8988T (cell line): ENCODE measurements at regions not wholly inside any gene's neighbourhood (a gene's known extent, or its start where the extent isn't known, plus 50 kb on each side); places are given as distances from the start of the nearest gene placed in this dataset.
"Not testable (repeated sequence)": the region's sequence is repeated elsewhere in the genome, so short reads cannot be mapped to it uniquely, and the experiment has no call there.

Experiments
- DNase-seq: peaks from one replicate; pipeline ENCODE4 v3.0.0; 2011

DNA sequence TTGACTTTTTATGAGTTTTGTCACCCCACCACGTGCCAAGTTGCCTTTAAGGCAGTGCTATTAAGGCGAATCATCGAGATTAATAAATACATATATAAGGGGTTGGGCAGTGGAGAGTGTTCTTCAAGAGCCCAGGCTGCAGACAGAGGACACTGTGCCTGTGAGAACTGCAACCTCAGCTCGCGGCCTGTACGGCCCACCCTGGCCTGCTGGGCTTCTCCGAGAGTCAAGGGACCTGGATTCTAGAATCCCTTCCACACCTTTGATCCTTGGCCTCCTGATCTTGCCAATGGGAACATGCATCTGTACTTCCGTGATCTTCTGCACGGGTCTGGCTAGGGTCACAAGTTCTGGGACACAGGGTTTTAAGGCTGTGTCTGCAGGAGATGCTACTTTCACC is 54.5 kb downstream of the IRX5 start:
- no peak for DNase-seq

DNA sequence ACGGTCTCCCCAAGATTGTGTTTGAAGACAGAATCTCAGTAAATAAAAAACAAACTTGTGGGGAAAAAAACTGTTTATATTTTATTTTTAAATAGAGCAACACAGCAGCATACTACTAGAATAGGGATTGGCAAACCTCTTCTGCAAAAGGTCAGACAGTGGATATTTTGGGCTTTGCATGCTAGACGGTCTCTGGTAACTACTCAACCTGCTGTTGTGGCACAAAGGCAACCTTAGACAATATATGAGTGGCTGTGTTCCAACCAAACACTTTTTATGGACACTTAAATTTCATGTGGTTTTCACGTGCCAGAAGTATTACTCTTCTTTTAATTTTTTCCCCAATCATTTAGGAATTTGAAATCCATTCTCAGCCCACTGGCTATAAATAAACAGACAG is 55.0 kb downstream of the IRX5 start:
- no peak for DNase-seq

DNA sequence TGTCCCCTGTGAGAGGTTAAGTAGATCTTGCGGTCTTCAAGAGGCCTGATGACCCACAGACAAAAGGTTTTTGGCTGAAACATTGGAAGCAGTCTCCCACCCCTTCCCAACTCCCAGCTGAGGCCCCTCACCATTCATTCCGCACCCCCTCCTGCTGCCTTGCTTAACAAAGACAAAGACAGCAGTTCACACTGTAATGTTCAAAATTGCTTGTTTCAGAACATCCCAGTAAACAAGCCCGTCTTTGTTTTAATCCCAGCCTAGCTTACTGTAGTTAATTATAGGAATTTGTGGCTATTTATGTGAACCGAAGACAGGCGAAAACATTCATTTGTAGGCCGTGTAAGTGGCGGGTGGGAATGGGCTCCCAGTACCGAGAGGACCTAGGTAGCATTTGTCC is 55.7 kb downstream of the IRX5 start:
- no peak for DNase-seq

DNA sequence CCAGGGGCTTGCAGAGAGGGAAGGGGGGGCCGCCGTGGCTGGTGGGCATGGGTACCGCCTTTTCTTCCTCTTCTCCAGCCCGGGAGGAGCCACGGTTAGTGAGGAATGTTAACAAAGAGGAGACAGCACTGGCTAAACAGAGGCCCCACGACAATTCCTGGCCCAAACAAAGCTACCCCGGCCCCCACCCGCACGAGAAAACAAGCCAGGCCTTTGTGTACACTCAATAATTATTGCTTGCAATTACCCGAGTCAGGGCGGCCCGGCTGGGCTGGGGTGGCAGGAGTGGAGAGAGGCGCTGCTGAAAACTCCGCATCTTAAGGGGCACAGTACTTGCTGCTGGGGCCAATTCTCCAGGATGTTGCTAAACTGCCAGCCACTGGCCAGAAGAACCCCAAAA is 56.4 kb downstream of the IRX5 start:
- DNase-seq, result no peak

DNA sequence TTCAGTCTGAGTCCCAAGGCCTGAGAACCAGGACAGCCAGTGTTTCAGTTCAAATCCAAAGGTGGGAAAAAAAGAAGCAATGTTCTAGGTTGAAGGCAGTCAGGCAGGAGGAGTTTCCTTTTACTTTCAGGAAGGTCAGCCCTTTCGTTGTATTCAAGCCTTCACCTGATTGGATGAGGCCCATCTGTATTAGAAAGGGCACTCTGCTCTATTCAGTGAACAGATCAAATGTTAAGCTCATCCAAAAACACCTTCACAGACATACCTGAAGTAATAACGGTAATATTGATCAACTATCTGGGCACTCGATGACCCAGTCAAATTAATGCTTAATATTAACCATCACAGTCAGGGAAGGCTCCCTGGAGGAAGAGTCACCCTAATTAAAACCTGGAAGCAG is 60.9 kb downstream of the IRX5 start:
- DNase-seq, result no peak

DNA sequence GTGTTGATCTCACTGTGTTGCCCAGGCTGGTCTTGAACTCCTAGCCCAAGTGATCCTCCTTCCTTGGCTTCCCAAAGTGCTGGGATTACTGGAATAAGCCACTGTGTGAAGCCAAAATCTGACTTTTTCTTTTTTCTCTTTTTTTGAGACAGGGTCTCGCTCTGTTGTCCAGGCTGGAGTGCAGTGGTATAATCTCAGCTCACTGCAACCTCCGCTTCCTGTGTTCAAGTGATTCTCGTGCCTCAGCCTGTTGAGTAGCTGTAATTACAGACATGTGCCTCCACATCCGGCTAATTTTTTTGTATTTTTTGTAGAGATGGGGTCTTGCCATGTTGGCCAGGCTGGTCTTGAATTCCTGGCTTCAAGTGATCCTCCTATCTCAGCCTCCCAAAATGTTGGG is 61.3 kb downstream of the IRX5 start:
- DNase-seq, result not testable (repeated sequence)

DNA sequence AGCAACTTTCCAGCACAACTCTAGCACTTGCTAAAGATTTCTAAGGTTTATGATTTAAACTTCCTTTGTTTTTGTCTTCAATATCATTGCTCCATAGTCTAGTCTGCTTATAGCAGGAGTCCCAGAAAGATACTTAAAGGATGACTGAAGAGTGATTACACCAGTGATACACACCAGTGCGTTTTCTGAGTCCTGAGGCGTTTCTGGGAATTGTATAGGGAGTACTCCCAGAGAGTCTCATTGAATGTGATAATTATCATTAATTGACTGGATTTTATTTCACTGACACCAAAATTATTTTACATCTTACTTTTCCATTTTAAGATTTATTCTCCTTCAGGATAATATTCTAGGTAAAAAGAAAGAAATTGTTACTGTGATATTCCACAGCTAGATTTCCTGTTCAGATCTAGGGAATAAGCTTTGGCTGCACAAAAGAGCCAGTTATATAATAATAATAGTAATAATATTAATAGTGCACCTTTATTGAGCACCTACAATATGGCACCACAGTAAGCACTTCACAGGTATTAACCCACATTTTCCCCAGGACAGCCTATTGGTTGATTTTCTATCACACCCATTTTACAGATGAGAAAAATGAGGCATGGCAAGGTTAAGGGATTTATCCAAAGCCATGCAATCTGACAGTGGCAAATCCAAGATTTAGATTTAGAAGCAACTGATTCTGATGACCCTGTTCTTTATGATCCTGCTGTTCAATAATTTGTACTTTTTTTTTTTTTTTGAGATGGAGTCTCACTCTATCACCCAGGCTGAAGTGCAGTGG is 62.6 kb downstream of the IRX5 start:
- no peak for DNase-seq

DNA sequence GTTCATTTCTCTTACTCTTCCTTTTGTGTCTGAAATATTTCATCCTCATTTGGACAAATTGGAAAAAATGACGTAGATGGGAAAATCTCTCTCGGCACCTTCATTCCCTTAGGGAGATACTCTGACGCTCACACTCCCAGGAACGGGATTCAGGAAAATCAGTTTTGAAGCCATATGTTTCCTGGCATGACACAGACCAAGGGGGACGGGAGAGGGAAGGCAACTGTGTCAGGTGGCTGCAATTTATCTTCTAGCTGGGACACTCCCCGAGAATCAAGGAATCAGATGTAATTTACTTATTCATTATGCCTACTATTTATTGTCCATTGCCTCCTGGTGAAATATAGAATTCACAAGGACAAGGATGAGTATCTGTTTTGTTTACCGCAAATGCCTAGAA is 65.5 kb downstream of the IRX5 start:
- no peak for DNase-seq

DNA sequence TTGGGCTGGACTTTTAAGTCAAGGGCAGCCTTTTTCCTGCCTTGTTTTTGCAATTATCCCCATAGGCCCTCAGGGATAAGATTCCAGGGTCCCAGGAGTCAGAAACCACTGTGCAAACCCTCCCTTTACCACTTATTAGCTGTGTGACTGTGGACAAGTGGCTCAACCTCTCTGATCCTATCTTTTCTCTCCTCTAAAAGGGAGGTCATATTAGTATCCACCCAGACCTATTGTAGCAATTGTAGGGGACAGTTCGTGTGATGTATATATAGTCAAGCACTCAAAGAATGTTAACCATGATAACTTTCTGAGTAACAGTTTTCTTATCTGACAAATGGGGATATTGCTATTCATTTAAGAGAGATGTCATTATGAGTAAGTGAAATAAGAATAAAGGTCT is 68.2 kb downstream of the IRX5 start:
- no peak for DNase-seq

DNA sequence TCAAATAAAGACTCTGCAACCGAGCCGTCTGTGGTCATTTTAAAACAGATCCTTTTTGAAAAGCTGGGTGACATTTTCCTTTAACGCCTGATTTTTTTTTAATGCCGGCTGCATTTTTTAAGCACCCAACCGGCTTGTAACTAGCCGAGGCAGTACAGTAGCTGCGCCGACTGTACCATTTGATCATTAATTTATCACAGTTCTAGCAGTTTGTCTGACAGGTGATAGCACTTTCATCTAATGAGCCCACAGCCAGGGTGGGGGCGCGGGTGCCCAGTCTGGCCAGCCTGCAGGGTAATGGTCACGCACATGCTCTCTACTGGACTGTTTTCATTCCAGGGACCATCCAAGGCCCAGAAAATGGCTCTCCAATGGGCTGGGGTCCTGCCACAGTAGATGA is 68.8 kb downstream of the IRX5 start:
- DNase-seq, result no peak

DNA sequence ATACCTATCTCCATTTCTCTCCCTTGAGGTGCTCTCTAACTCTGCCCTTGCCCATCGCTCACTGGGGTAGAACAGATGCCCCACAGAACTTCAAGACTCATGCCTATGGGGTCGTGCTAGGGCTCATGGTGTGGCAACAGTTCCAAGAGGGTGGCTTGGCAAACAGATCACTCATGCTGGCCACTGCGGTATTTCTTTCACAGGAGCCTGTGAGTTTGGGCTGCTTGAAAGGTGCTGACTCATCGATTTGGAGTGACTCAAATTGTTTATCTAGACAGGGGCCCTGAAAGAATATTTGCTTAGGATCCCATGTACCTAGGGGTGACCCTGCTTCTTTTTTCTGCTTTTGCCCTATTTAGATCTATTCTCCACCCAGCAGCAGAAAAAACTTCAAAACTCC is 69.9 kb downstream of the IRX5 start:
- no peak for DNase-seq

DNA sequence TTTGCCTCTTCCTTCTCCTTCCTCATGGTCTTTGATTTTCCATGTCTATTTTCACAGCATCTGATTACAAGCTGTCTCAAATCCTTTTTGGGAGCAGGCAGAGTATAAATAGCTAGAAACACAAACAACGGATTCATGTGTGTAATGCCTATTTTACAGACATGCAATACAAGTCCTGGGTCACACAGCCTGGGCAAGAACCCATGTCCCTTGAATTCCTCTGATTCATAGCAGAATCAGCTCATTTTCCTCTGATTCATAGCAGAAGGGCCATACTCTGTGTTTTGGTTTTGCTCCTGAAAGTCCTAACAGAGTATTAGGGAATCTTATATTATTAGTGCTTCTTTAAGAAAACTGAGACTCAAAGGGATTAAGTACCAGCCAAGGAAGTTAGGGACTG is 71.3 kb downstream of the IRX5 start:
- no peak for DNase-seq

DNA sequence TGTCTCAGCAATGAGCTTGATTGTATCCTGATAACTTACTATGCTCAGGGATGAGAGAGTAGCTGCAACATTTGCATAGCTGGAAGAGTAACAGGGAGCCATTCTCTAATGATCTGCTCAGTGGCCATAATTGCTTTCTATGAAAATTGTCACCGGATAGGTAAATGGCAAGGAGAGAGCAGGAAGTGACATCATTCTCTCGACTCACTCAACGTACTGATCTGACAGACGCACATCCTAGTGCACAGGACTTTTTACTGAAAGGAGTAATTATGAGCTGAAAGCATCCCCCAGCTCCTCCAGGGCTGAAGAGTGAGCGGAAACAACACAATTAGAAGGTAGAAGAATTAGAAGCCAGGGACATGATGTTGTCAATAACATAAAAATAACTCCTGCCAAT is 71.8 kb downstream of the IRX5 start:
- no peak for DNase-seq

DNA sequence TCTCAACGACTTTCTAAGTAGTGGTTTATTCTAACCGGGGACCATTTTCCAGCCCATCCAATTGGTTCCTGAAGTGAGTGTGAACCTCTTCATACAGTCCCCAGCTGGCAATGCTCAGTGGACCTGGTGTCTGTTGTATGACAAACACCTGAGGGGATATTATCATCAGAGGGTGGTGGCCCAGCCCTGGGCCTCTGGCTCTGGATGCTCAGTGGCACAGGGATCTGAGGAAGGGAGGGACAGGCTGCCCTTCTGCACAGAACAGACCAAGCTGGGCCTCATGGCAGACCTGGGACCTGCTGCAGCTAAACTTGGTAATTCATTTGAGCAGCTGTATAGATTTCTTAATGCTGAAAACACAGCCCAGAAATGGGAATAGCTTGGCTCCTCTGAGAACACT is 72.6 kb downstream of the IRX5 start:
- no peak for DNase-seq

DNA sequence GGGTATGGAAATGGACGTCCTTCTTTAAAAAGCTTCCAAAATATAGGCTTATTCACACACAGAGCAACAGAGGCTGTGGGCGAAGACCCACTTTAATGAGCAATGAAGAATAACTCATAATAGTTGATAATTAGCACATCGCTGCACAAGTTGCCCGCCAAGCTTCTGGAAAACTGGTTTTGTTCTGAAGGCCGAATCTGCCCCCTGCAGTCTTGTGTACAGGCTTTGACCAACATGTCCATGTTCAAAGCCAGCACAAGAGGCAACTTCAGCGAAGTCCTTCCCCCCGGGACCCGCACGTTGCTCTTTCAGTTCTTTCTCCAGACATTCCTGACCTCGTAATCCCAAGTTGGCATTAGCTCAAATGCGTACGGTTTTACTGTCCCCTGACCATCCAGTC is 73.3 kb downstream of the IRX5 start:
- no peak for DNase-seq

DNA sequence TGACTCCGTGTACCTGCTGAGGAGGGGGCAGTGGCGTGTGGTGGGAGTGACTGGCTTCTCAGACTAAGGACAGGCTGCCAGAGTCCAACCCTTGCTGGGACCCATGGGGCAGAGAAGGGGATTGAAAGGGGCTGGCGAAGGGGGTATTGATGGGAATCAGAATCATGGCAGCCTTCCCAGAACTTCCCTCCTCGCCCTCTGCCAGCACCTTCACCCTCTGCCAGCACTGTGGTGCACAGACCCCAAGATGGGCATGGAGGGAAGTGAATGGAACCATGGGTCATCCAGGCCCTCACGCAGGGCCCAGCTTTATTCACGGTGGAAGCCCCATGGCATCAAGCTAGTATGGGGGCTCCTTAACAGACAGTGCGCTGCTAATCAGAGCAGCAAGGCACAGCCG is 76.8 kb downstream of the IRX5 start:
- DNase-seq, result no peak

DNA sequence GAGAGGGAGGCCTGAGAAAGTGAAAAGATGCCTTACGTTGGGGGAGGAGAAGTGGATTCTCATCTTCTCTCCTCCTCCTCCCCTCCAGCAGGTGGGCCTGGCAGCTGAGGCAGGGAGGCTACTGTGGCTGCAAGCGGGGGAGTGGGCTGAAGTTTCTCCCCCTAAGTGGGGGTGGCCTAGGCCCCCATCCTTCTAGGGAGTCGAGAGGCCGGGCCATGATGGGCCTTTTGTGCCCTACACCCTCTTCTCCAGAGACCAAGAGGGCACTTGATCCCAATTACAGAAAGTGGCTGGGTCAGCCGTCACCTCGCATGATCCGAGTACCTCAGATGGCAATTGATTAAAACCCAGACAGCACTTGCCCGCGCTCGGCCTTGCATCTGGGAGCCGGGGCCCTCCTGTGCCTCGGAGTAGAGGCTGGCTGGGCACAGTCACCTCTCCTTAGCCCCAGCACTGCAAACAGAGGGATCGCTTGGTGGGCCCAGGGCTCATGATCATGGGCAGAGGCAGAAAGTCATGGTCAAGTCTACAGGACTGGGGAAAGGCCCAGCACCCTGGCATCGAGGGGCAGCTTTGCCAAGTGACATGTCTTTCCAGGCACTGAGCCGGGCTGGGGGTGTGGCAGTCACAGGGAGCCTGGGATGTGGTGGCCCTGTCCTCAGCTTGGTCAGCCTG is 78.3 kb downstream of the IRX5 start:
- no peak for DNase-seq

DNA sequence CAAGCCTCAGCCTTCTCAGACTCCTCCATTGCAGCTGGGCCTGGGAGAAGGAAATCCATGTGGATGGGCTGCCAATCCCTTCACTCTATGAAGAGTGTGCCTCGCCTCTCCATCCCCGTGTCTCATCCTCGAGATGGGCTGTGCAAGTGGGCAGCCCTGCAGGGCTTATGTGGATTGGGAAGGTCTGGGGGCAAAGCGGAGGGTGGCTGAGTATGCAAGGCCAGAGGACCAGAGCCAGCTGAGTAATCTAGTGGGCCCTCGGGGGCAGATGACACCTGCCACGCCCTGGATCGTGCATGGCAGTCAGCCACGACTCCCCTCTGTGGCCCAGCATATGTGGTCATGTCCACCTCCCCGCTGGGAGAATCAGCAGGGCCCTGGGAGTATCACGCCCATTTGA is 78.9 kb downstream of the IRX5 start:
- no peak for DNase-seq

DNA sequence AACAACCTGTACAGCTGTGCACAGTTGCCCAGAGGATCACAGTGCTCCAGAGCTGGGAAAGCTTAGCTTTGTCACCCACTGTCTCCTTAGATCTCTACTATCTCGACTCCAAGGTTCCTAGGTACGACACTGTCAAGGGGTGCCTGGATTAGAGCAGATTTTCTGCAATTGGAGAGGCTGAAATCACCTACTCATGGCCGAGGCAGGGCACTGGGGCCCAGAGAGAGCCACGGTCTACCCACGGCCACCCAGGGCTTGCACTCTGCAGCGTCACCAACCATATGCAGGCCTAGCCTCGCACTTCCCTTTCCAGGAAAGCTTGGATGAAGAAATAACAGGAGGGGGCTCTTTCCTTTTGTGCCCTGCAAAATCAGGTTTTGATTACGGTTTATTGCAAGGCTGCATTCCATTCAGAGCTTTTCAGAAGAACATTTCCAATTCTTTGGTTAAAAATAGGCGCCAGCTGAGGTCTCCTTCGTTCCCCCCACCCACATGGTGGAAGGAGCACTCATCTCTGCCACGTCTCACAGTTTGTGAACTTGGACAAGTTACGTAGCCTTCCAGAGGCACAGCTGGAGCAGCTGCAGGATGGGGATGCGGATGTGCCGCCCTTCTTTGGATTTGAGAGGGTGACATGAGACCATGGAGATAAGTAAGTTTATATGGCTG is 80.0 kb downstream of the IRX5 start:
- no peak for DNase-seq

DNA sequence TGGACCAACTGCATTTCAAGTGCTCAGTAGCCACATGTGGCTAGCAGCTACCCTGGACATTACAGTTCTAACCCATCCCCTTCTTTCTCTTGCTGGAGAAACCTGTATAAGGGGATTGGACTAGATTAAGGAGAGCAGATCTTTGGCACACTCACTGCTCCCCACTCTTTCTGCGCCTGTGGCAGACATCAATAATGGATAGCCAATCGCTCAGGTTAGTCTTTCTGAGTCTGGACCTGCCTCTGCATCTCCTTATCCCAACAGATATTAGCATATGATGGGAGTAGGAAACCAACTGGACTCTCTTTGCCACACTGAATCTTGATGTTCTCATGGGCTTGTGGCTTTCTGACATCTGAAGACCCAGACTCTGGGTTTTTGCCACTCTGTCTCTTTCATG is 81.7 kb downstream of the IRX5 start:
- DNase-seq, result no peak

DNA sequence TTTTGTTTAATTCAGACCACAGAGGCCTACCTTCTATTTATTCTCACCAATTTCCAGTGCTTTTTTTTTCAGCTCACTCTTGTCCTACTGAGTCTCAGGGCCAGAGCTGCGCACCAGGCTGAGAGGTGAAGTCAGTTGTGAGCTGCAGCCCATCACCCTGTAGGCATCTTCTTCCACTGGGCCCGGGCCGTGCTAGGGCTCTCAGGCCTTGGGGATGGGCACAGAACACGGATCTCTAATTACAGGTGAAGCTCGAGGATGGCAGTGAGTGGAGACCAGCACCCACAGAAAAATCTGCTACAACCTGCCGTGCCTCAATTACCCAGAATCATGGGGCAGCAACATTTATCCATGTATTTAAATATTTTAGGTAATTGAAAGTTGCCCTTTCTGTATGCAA is 82.1 kb downstream of the IRX5 start:
- no peak for DNase-seq

DNA sequence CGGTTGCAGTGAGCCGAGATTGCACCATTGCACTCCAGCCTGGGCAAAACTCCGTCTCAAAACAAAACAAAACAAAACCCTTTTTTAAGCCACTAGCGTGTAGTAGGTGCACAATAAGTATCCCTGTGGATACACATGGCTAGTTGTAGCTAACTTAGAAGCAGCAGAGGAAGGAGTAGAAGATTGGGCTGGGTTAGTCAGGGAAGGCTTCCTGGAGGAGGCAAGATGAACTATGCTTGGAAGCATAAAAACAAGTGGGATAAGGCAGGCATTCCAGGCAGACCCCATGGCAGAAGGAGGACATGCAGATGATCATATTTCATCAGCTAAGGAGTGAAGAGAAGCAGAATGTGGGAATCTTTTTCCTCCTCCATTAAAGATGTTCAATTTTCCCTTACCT is 83.4 kb downstream of the IRX5 start:
- DNase-seq, result no peak

DNA sequence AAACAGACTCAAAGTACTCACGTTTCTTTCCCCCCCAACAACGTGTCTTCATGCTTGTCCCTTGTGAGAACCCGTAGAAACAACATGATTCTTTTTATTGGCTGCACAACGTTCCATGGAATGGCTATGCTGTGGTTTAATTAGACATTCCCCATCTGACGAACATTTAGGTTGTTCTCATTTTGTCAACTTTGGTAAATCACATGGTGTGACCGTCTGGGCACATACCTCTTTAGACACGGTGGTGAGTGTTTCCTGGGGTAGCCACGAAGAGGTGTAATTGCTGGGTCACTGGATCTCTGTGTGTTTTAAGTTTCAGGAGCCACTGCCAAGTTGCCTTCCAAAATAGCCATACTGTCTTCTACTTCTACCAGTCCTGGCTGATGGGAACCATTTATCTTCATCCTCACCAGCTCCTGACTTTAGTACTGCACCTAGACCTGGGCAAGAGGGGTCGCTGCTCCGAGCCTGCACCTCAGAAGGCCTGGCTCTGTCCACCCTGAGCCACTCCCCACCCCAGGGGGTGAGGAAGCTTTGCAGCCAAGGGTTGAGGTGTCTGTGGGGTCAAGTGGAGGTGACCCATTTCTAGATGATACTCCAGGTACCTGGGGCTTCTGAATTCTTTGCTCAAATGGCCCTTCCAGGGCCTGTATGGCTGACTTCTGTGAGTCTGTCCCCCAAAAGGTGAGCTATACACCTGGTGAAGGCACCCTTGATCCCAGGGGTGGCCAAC is 84.7 kb downstream of the IRX5 start:
- no peak for DNase-seq

DNA sequence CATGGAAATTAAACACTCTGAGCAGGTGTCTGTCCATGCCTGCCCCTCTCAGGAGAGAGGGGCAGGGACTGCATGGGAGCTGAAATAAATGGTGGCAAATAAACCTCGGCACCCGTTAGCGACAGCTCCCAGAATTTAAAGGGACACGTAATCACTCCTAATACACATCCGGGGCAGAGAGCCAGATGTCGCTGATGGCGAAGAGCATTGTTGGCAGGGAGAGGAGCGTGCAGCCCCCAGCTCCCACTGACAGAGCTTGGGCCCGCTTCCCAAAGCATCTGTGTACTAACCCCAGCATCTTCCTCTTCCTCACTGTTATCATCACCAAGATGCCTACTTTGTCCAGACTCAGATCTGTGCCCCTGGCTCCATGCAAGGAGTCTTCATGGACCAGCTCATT is 85.8 kb downstream of the IRX5 start:
- DNase-seq, result no peak
